H1 (cell line): ENCODE measurements at regions not wholly inside any gene's neighbourhood (a gene's known extent, or its start where the extent isn't known, plus 50 kb on each side); places are given as distances from the start of the nearest gene placed in this dataset.

ENCODE experiments used
- HDAC6 ChIP-seq: IDR thresholded peaks from one replicate; pipeline ENCODE4 v1.7.1; 2012; ENCODE audit warnings: low read depth, mild to moderate bottlenecking, inconsistent platforms, low read length, moderate library complexity
- RBBP5 ChIP-seq: IDR thresholded peaks from 2 replicates; pipeline ENCODE4 v1.7.1; 2012; ENCODE audit warnings: low read depth, mild to moderate bottlenecking, inconsistent platforms, low read length, moderate library complexity, borderline replicate concordance

DNA sequence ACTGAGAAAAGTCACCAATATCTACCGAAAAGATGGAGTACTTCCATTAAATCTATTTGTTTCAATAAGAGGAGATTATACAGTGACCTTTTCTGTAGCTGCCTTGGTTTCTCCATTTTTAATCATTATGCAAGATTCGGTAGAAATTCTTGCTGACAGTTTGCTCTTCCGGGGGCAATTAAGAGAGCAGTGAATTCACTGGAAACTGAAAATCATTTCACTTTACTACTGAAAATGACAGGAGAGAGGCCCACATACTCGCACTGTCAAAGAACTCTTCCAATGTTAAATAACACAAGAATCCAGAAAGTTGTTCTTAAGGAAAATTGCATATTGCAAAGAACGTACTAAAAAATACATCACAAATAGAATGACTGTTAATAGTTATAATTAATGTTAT, 699.3 kb downstream of the CBLN2 start (continued):
- TF ChIP-seq RBBP5 (no peak), HDAC6 (no peak)
